Glutamatergic neuron (in vitro differentiated cells): ENCODE measurements at regions not wholly inside any gene's neighbourhood (a gene's known extent, or its start where the extent isn't known, plus 50 kb on each side); places are given as distances from the start of the nearest gene placed in this dataset.

Source experiments
- DNase-seq: peaks from one replicate; pipeline ENCODE4 v3.0.0; 2022
- H3K27ac Mint-ChIP-seq: one replicate; pipeline ENCODE4 v1.8.0; 2020; ENCODE audit warnings: mild to moderate bottlenecking, mixed read lengths, inconsistent platforms; ENCODE audit not compliant: unreplicated experiment
- H3K27me3 Mint-ChIP-seq: one replicate; pipeline ENCODE4 v1.8.0; 2020; ENCODE audit warnings: mild to moderate bottlenecking, moderate library complexity, mixed read lengths, inconsistent platforms; ENCODE audit not compliant: unreplicated experiment
- H3K36me3 Mint-ChIP-seq: one replicate; pipeline ENCODE4 v1.8.0; 2020; ENCODE audit warnings: mild to moderate bottlenecking, mixed read lengths, inconsistent platforms; ENCODE audit not compliant: unreplicated experiment
- H3K4me1 Mint-ChIP-seq: one replicate; pipeline ENCODE4 v1.8.0; 2020; ENCODE audit warnings: mild to moderate bottlenecking, low read depth, mixed read lengths, inconsistent platforms; ENCODE audit not compliant: unreplicated experiment
- H3K4me3 Mint-ChIP-seq: one replicate; pipeline ENCODE4 v1.8.0; 2020; ENCODE audit warnings: mild to moderate bottlenecking, mixed read lengths, inconsistent platforms; ENCODE audit not compliant: unreplicated experiment
- H3K9me3 Mint-ChIP-seq: one replicate; pipeline ENCODE4 v1.8.0; 2020; ENCODE audit warnings: mild to moderate bottlenecking, moderate library complexity, mixed read lengths, inconsistent platforms; ENCODE audit not compliant: unreplicated experiment
- CTCF ChIP-seq: fragments of 200-600 bp; sonication (generic); IDR thresholded peaks from one replicate; pipeline ENCODE4 v1.5.0; 2021; ENCODE audit not compliant: partially characterized antibody, unreplicated experiment

- Mint-ChIP-seq H3K27me3 (no peaks in the 10 kb centered on the region), H3K4me3 (no peak overlapping the region), H3K9me3 (no peaks in the 10 kb centered on the region), H3K4me1 (no peaks in the 10 kb centered on the region), H3K36me3 (no peaks in the 10 kb centered on the region), H3K27ac (no peak overlapping the region)
- DNase-seq = no peak
- no peak for TF ChIP-seq CTCF
Measured at GRCh38 chr2:83305758-83306378, 1153.2 kb downstream of the SUCLG1 start.

- no peaks in the 10 kb centered on the region for H3K36me3 Mint-ChIP-seq
- no peak overlapping the region for H3K4me3 Mint-ChIP-seq
- TF ChIP-seq CTCF = no peak
- no peaks in the 10 kb centered on the region for H3K4me1 Mint-ChIP-seq
- H3K27me3 Mint-ChIP-seq = peaks cover 2% of the 10 kb centered on the region
- DNase-seq = no peak
- no peaks in the 10 kb centered on the region for H3K9me3 Mint-ChIP-seq
- no peak overlapping the region for H3K27ac Mint-ChIP-seq
Measured at GRCh38 chr2:83291083-83291482, 1168.0 kb downstream of the SUCLG1 start.

- Mint-ChIP-seq H3K27me3 (no peaks in the 10 kb centered on the region), H3K4me3 (no peak overlapping the region), H3K27ac (no peak overlapping the region), H3K4me1 (peaks cover 4% of the 10 kb centered on the region), H3K36me3 (no peaks in the 10 kb centered on the region), H3K9me3 (no peaks in the 10 kb centered on the region)
- no peak for TF ChIP-seq CTCF
- DNase-seq = no peak
Measured at GRCh38 chr2:83282841-83283240, 1176.2 kb downstream of the SUCLG1 start.

GRCh38 chr2:83282043-83282795, 1176.9 kb downstream of the SUCLG1 start:
- Mint-ChIP-seq H3K27ac (no peak overlapping the region), H3K4me1 (peaks cover 4% of the 10 kb centered on the region), H3K4me3 (no peak overlapping the region), H3K27me3 (no peaks in the 10 kb centered on the region), H3K9me3 (no peaks in the 10 kb centered on the region), H3K36me3 (no peaks in the 10 kb centered on the region)
- DNase-seq = no peak
- TF ChIP-seq CTCF = no peak

GRCh38 chr2:83280391-83280790, 1178.7 kb downstream of the SUCLG1 start:
- H3K27me3 Mint-ChIP-seq = no peaks in the 10 kb centered on the region
- H3K27ac Mint-ChIP-seq = no peak overlapping the region
- TF ChIP-seq CTCF = no peak
- H3K4me1 Mint-ChIP-seq = peaks cover 4% of the 10 kb centered on the region
- H3K4me3 Mint-ChIP-seq = no peak overlapping the region
- DNase-seq = no peak
- no peaks in the 10 kb centered on the region for H3K9me3 Mint-ChIP-seq
- no peaks in the 10 kb centered on the region for H3K36me3 Mint-ChIP-seq
